DND-41 (cell line): ENCODE measurements at regions not wholly inside any gene's neighbourhood (a gene's known extent, or its start where the extent isn't known, plus 50 kb on each side); places are given as distances from the start of the nearest gene placed in this dataset.

Source experiments
- ATAC-seq: fragments of 200-7000 bp; cut with Tn5 transposase; 3 replicates; pipeline ENCODE4 v1.9.1; 2021; ENCODE audit warnings: low read depth; ENCODE audit not compliant: insufficient read depth
- DNase-seq: peaks from one replicate; pipeline ENCODE4 v3.0.0-alpha.2; 2020
- H2AFZ ChIP-seq: 2 replicates; pipeline ENCODE4 v1.6.0; 2012; ENCODE audit warnings: low read depth, low read length
- H3K27ac ChIP-seq: 2 replicates; pipeline ENCODE4 v1.5.1; 2012; ENCODE audit warnings: low read length, inconsistent platforms
- H3K27me3 ChIP-seq: fragments of 200-600 bp; sonication (generic); 2 replicates; pipeline ENCODE4 v1.6.0; 2012; ENCODE audit warnings: low read length, mild to moderate bottlenecking, inconsistent platforms; ENCODE audit not compliant: insufficient read depth, poor library complexity
- H3K36me3 ChIP-seq: 2 replicates; pipeline ENCODE4 v1.5.1; 2012; ENCODE audit warnings: low read length, inconsistent platforms; ENCODE audit not compliant: insufficient read depth
- H3K4me1 ChIP-seq: 2 replicates; pipeline ENCODE4 v1.5.1; 2012; ENCODE audit warnings: mild to moderate bottlenecking, low read length; ENCODE audit not compliant: insufficient read depth
- H3K4me2 ChIP-seq: 2 replicates; pipeline ENCODE4 v1.6.0; 2012; ENCODE audit warnings: mild to moderate bottlenecking, moderate library complexity, low read length, inconsistent platforms; ENCODE audit not compliant: insufficient read depth
- H3K4me3 ChIP-seq, 2 experiments: fragments of 200-600 bp in 1 of 2; shearing (Covaris generic) in 1 of 2; 2 replicates each; pipeline ENCODE4 v1.5.1; 2012 to 2016; ENCODE audit warnings: inconsistent platforms in 2 of 2, low read length in 2 of 2, mild to moderate bottlenecking in 2 of 2, low read depth in 1 of 2, moderate library complexity in 1 of 2
- H3K79me2 ChIP-seq: 2 replicates; pipeline ENCODE4 v1.6.0; 2012; ENCODE audit warnings: low read length, inconsistent platforms; ENCODE audit not compliant: insufficient read depth
- H3K9ac ChIP-seq: 2 replicates; pipeline ENCODE4 v1.6.0; 2012; ENCODE audit warnings: low read depth, mild to moderate bottlenecking, inconsistent platforms, low read length, moderate library complexity
- H3K9me3 ChIP-seq: 2 replicates; pipeline ENCODE4 v1.5.1; 2012; ENCODE audit warnings: low read length, moderate library complexity, mild to moderate bottlenecking, inconsistent platforms; ENCODE audit not compliant: insufficient read depth, severe bottlenecking
- H4K20me1 ChIP-seq: 2 replicates; pipeline ENCODE4 v1.6.0; 2012; ENCODE audit warnings: low read length; ENCODE audit not compliant: insufficient read depth
- EZH2 ChIP-seq: IDR thresholded peaks from 3 replicates; pipeline ENCODE4 v1.6.1; 2012; ENCODE audit warnings: borderline replicate concordance, low read depth, mild to moderate bottlenecking, moderate library complexity, low read length, inconsistent platforms; ENCODE audit not compliant: severe bottlenecking
- TF ChIP-seq, protein P1 (sequence below): IDR thresholded peaks from 2 replicates; pipeline ENCODE4 v1.5.1; 2012; ENCODE audit warnings: borderline replicate concordance, low read length, moderate library complexity, mild to moderate bottlenecking; ENCODE audit not compliant: poor library complexity, severe bottlenecking; ENCODE audit errors: extremely low read depth

DNA sequence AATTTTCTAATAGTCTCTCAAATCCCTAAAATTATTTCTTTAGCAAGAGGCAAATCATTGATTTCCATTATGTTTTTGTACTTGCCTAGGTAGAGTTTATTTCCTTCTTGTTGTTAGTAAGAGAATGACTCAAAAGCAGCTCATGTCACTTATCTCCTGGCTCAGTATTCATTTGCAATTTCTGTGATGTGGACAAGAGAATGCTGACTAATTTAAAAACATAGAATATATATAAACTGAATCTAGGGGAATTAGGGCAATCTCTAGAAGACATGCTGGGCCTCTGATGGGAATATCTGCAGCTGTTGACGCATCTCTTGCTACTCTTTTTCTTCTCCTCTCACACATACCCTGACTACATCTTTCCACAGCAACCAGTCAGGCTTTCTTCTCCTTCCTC, 130.8 kb upstream of the PRKD1 start:
- H2AFZ ChIP-seq, result no peak overlapping the region
- no peaks in the 10 kb centered on the region for H3K79me2 ChIP-seq
- ATAC-seq (no peak), DNase-seq (no peak)
- no peak overlapping the region for H3K9ac ChIP-seq
- H3K4me1 ChIP-seq, result no peaks in the 10 kb centered on the region
- H3K27me3 ChIP-seq, result no peaks in the 10 kb centered on the region
- no peak overlapping the region for H3K4me2 ChIP-seq
- TF ChIP-seq EZH2, result no peak
- TF ChIP-seq, protein P1, sequence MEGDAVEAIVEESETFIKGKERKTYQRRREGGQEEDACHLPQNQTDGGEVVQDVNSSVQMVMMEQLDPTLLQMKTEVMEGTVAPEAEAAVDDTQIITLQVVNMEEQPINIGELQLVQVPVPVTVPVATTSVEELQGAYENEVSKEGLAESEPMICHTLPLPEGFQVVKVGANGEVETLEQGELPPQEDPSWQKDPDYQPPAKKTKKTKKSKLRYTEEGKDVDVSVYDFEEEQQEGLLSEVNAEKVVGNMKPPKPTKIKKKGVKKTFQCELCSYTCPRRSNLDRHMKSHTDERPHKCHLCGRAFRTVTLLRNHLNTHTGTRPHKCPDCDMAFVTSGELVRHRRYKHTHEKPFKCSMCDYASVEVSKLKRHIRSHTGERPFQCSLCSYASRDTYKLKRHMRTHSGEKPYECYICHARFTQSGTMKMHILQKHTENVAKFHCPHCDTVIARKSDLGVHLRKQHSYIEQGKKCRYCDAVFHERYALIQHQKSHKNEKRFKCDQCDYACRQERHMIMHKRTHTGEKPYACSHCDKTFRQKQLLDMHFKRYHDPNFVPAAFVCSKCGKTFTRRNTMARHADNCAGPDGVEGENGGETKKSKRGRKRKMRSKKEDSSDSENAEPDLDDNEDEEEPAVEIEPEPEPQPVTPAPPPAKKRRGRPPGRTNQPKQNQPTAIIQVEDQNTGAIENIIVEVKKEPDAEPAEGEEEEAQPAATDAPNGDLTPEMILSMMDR, result no peak
- H3K27ac ChIP-seq, result no peak overlapping the region
- no peak overlapping the region for H3K4me3 ChIP-seq
- H4K20me1 ChIP-seq, result no peaks in the 10 kb centered on the region
- no peaks in the 10 kb centered on the region for H3K36me3 ChIP-seq
- H3K9me3 ChIP-seq, result no peaks in the 10 kb centered on the region

DNA sequence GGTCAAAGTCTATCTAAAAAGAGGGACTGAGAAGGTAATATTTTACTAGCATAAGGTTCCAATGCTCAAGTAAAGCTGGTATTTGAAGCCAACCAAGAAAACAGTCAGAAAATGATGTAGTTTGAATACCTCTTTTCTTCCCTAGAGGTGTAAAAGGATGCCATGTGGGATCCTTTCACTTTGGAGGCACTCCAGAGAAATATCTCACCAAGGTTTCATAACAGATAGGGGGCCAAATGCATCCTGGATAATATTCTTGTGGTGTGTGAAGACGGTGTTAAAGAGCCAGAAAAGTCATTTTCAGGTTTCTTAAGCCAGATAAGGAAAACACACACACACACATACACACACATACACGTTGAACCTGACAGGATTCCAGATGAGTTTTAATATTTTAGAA, 136.1 kb upstream of the PRKD1 start:
- H3K9me3 ChIP-seq, result no peaks in the 10 kb centered on the region
- no peaks in the 10 kb centered on the region for H3K36me3 ChIP-seq
- no peak for DNase-seq
- no peaks in the 10 kb centered on the region for H3K79me2 ChIP-seq
- H2AFZ ChIP-seq, result no peak overlapping the region
- no peak overlapping the region for H3K9ac ChIP-seq
- no peaks in the 10 kb centered on the region for H4K20me1 ChIP-seq
- no peak overlapping the region for H3K4me2 ChIP-seq
- no peaks in the 10 kb centered on the region for H3K4me1 ChIP-seq
- no peaks in the 10 kb centered on the region for H3K27me3 ChIP-seq
- ATAC-seq, result no peak
- TF ChIP-seq, protein P1, result no peak
- H3K4me3 ChIP-seq, result no peak overlapping the region
- no peak overlapping the region for H3K27ac ChIP-seq

DNA sequence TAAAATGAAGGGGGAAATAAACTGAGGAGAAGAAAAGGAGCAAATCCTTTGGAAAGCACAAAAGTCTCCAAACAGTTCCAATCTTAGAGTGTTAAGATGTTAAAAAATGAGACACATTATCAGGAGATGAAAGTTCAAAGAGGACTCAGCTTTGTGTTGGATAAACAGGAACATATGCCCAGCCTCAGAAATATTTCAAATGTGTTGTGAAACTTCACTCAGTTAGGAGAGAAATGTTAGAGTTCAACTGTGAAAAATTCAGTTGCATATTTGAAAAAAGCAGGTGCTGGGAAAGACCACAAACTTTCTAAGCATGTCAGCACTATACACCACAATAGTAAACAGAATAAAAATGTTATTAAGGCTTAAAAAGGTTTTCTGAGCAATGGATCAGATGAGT, 136.8 kb upstream of the PRKD1 start:
- Histone ChIP-seq H3K27me3 (no peaks in the 10 kb centered on the region), H3K9ac (no peak overlapping the region)

More for the DNA sequence above, 136.8 kb upstream of the PRKD1 start:
- DNase-seq (no peak), ATAC-seq (no peak)
- Histone ChIP-seq H3K9me3 (no peaks in the 10 kb centered on the region), H3K79me2 (no peaks in the 10 kb centered on the region), H2AFZ (no peak overlapping the region), H3K4me1 (no peaks in the 10 kb centered on the region), H3K4me2 (no peak overlapping the region), H3K27ac (no peak overlapping the region), H4K20me1 (no peaks in the 10 kb centered on the region), H3K36me3 (no peaks in the 10 kb centered on the region), H3K4me3 (no peak overlapping the region)
- TF ChIP-seq EZH2, result no peak
- TF ChIP-seq, protein P1, result no peak
